ENCODE measurements at regions not wholly inside any gene's neighbourhood (a gene's known extent, or its start where the extent isn't known, plus 50 kb on each side); places are given as distances from the start of the nearest gene placed in this dataset.

- H3K4me1 ChIP-seq (ENCODE audit: control insufficient read depth in 1 of 2, insufficient read depth in 1 of 2, low read depth in 1 of 2, low read length in 1 of 2) = no peaks in the 10 kb centered on the region
- no peak overlapping the region for H3K27ac ChIP-seq
- peaks cover 39% of the 10 kb centered on the region for H3K27me3 ChIP-seq
- no peak overlapping the region for H3K4me3 ChIP-seq (ENCODE audit: low read depth in 1 of 2, low read length in 1 of 2)
- no peaks in the 10 kb centered on the region for H3K9me3 ChIP-seq
- no peaks in the 10 kb centered on the region for H3K36me3 ChIP-seq
- no peak for TF ChIP-seq CTCF (IDR thresholded peaks at IDR 0.05)
These were observed 89.0 kb upstream of the CDH4 start for GRCh38 chr20:61163031-61163430.

GRCh38 chr20:61166324-61166723 is 85.7 kb upstream of the CDH4 start:
- Histone ChIP-seq H3K27me3 (peaks cover 26% of the 10 kb centered on the region), H3K4me1 (ENCODE audit: control insufficient read depth in 1 of 2, insufficient read depth in 1 of 2, low read depth in 1 of 2, low read length in 1 of 2) (no peaks in the 10 kb centered on the region), H3K27ac (no peak overlapping the region), H3K4me3 (ENCODE audit: low read depth in 1 of 2, low read length in 1 of 2) (no peak overlapping the region), H3K9me3 (no peaks in the 10 kb centered on the region), H3K36me3 (no peaks in the 10 kb centered on the region)
- no peak for TF ChIP-seq CTCF (IDR thresholded peaks at IDR 0.05)

GRCh38 chr20:61168605-61169004 is 83.5 kb upstream of the CDH4 start:
- TF ChIP-seq CTCF (IDR thresholded peaks at IDR 0.05) = no peak
- no peaks in the 10 kb centered on the region for H3K4me1 ChIP-seq (ENCODE audit: control insufficient read depth in 1 of 2, insufficient read depth in 1 of 2, low read depth in 1 of 2, low read length in 1 of 2)
- no peak overlapping the region for H3K4me3 ChIP-seq (ENCODE audit: low read depth in 1 of 2, low read length in 1 of 2)
- H3K27ac ChIP-seq = no peak overlapping the region
- H3K27me3 ChIP-seq = peaks cover 8% of the 10 kb centered on the region
- no peaks in the 10 kb centered on the region for H3K36me3 ChIP-seq
- no peaks in the 10 kb centered on the region for H3K9me3 ChIP-seq

GRCh38 chr20:61169874-61170273 is 82.2 kb upstream of the CDH4 start:
- Histone ChIP-seq H3K4me3 (ENCODE audit: low read depth in 1 of 2, low read length in 1 of 2) (no peak overlapping the region), H3K27me3 (peaks cover 8% of the 10 kb centered on the region), H3K9me3 (no peaks in the 10 kb centered on the region), H3K36me3 (no peaks in the 10 kb centered on the region), H3K27ac (no peak overlapping the region), H3K4me1 (ENCODE audit: control insufficient read depth in 1 of 2, insufficient read depth in 1 of 2, low read depth in 1 of 2, low read length in 1 of 2) (no peaks in the 10 kb centered on the region)
- no peak for TF ChIP-seq CTCF (IDR thresholded peaks at IDR 0.05)

GRCh38 chr20:61170496-61171320 is 81.4 kb upstream of the CDH4 start:
- Histone ChIP-seq H3K9me3 (no peaks in the 10 kb centered on the region), H3K36me3 (no peaks in the 10 kb centered on the region), H3K27ac (no peak overlapping the region), H3K4me1 (ENCODE audit: control insufficient read depth in 1 of 2, insufficient read depth in 1 of 2, low read depth in 1 of 2, low read length in 1 of 2) (no peaks in the 10 kb centered on the region), H3K4me3 (ENCODE audit: low read depth in 1 of 2, low read length in 1 of 2) (no peak overlapping the region), H3K27me3 (peaks cover 8% of the 10 kb centered on the region)
- TF ChIP-seq CTCF (IDR thresholded peaks at IDR 0.05) = no peak
